Fibroblast of skin of scalp (primary cell): ENCODE measurements at regions not wholly inside any gene's neighbourhood (a gene's known extent, or its start where the extent isn't known, plus 50 kb on each side); places are given as distances from the start of the nearest gene placed in this dataset.
"Not testable (repeated sequence)": the region's sequence is repeated elsewhere in the genome, so short reads cannot be mapped to it uniquely, and the experiment has no call there.

ENCODE experiments used
- DNase-seq: peaks from one replicate; pipeline ENCODE4 v3.0.0-alpha.2; 2013

GRCh38 chr21:9697751-9698150 lies 823.6 kb upstream of the TPTE start:
- DNase-seq, result not testable (repeated sequence)

- not testable (repeated sequence) for DNase-seq
Observed at GRCh38 chr21:9705016-9705415, 816.4 kb upstream of the TPTE start.

- DNase-seq, result not testable (repeated sequence)
Observed at GRCh38 chr21:9705455-9705854, 815.9 kb upstream of the TPTE start.

DNA sequence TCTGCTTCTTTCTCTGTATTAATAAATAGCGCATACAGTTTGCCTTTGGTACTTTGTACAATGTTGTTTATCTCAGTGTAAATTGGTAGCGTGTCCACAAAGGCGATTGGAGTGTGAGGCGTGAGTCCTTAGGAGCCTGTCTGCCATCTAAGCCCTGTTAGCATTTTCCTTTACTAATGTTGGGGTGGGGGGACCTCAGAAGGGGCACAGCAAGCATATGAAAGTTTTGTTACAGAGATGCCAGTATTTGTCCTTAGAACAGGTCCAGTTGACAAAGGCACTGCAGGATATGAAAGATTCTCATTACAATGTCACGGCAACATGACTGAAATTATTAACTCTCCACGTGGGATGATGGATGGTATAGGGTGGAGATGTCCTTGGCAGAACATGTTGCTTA lies 796.8 kb upstream of the TPTE start:
- not testable (repeated sequence) for DNase-seq

- not testable (repeated sequence) for DNase-seq
Observed at GRCh38 chr21:9727187-9727586, 794.2 kb upstream of the TPTE start.

DNA sequence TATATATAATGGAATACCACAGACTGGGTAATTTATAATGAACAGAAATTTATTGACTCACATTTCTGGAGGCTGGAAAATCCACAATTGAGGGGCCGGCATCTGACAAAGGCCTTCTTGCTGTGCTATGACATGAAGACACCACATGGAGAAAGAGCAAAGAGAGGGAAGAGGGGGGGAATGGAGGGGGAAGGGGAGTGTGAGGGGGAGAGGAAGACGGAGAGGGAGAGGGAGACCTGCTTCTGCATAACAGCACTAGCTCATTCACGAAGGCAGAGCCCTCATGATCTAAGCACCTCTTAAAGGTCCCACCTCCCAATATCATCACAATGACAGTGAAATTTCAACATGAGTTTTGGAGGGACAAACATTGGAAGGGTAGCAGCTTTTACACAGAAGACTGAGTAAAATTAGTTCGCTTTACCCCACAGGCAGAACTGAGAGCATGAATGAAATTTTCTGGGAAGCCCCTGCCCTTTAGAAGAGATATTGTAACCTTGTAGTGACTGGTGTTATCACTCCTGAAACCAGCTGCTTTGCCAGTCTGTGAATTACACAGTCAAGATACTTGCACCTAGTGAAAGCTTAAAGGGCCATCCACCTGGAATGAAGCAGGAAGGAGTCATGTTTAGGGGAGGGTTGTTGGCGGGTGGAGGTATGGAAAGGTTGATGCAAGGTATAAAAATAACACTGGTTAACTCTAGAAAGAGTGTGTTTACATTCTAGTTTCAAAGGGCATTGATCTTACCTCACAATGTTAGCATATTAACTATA lies 793.0 kb upstream of the TPTE start:
- DNase-seq, result not testable (repeated sequence)

- no peak for DNase-seq
Observed at GRCh38 chr21:9730866-9731265, 790.5 kb upstream of the TPTE start.

GRCh38 chr21:9731317-9731716 lies 790.1 kb upstream of the TPTE start:
- DNase-seq, result not testable (repeated sequence)

- not testable (repeated sequence) for DNase-seq
Observed at GRCh38 chr21:9732605-9733004, 788.8 kb upstream of the TPTE start.

- DNase-seq, result not testable (repeated sequence)
Observed at GRCh38 chr21:9733761-9734558, 787.4 kb upstream of the TPTE start.

DNA sequence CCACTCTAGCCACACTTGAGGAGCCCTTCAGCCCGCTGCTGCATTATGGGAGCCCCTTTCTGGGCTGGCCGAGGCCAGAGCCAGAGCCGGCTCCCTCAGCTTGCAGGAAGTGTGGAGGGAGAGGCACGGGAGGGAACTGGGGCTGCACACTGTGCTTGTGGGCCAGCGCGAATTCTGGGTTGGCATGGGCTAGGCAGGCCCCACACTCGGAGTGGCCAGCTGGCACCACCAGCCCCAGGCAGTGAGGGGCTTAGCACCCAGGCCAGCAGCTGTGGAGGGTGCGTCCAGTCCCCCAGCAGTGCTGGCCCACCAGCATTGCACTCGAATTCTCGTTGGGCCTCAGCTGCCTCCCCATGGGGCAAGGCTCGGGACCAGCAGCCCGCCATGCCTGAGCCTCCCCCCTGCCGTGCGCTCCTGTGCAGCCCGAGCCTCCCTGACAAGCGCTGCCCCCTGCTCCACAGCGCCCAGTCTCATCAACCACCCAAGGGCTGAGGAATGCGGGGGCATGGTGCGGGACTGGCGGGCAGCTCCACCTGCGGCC lies 785.9 kb upstream of the TPTE start:
- no peak for DNase-seq

GRCh38 chr21:9737301-9737700 lies 784.1 kb upstream of the TPTE start:
- not testable (repeated sequence) for DNase-seq

- DNase-seq, result not testable (repeated sequence)
Observed at GRCh38 chr21:9737871-9738515, 783.4 kb upstream of the TPTE start.

- no peak for DNase-seq
Observed at GRCh38 chr21:9738527-9738926, 782.9 kb upstream of the TPTE start.

- DNase-seq, result no peak
Observed at GRCh38 chr21:9739240-9739639, 782.1 kb upstream of the TPTE start.

GRCh38 chr21:9740177-9740941 lies 781.0 kb upstream of the TPTE start:
- not testable (repeated sequence) for DNase-seq

GRCh38 chr21:9740991-9741742 lies 780.2 kb upstream of the TPTE start:
- DNase-seq, result not testable (repeated sequence)

DNA sequence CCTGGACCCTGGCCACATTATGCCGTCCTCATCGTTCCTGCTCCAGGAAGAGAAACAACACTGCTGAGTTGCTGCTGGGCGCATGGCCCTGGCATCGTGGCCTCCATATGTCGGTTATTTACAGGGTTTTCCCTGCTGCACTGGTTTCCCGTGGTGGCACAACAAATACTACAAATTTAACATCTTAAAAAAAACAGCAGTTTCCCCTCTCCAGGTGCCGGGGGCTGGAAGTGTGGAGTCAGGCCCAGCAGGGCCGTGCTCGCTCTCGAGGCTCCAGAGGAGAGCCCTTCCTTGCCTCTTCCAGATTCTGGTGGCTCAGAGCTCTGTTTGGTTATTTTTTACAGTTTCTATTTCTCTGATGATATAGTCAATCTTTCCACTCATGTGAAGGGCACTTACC lies 777.8 kb upstream of the TPTE start:
- not testable (repeated sequence) for DNase-seq

GRCh38 chr21:9744166-9744565 lies 777.2 kb upstream of the TPTE start:
- DNase-seq, result not testable (repeated sequence)

DNA sequence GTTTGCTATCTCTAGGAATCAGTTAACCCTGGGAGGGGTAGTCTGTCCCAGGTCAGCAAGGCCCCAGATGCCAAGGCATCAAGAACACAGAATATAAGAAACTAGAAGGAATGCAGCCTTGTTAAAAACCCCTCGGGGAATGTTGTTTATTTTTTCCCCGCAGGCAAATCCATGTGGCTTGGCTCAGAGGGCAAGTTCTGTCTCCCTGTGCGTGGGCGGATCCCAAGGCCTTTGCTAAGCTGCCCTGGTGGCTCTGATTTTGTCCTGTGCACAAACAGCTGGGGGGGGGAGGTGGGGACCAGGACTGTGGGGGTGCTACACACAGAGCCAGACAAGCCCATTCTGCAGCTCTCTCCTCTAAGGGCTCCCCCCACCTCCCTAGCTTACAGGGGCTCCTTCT lies 776.8 kb upstream of the TPTE start:
- peak; percentile 7 for DNase-seq

DNA sequence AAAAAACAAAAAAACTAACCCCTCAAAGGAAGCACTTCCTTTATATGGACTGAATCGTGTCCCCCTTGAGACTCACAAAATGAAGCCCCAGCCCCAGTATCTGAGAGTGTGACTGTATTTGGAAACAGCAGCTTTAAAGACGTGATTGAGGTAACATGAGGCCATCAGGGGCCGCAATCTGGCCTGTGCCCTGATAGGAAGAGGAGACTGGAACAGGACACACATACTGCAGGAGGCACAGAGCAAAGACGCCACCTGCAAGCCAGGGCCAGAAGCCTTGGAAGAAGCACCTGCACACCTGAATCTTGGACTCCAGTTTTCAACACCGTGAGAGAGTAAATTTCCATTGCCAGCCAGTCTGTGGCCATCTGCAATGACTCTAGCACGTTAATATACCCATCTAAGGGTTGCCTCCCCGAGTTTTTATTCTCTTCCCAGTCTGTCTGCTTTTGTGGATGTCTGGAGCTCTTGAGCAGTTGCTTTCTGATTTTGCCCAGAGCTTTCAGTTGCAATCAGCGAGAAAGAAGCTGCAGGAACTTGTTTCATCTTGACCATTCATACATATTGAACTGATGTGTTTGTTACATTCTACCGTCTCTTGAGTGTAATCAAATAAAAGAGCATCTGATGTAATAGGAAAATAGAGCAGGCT lies 775.8 kb upstream of the TPTE start:
- not testable (repeated sequence) for DNase-seq
